Loucy (cell line): ENCODE measurements at regions not wholly inside any gene's neighbourhood (a gene's known extent, or its start where the extent isn't known, plus 50 kb on each side); places are given as distances from the start of the nearest gene placed in this dataset.

ENCODE experiments used
- H2AFZ ChIP-seq: fragments of 200-600 bp; sonication (generic); 2 replicates; pipeline ENCODE4 v1.6.0; 2016; ENCODE audit warnings: antibody characterized with exemption, mild to moderate bottlenecking, low read length, moderate library complexity
- H3F3A ChIP-seq: fragments of 200-600 bp; 2 replicates; pipeline ENCODE4 v1.6.0; 2016; ENCODE audit warnings: antibody characterized with exemption, low read depth, mild to moderate bottlenecking
- H3K27me3 ChIP-seq: fragments of 200-600 bp; sonication (generic); 2 replicates; pipeline ENCODE4 v1.6.1; 2014; ENCODE audit warnings: low read length, mild to moderate bottlenecking; ENCODE audit not compliant: insufficient read depth, poor library complexity, severe bottlenecking
- H3K36me3 ChIP-seq: fragments of 200-600 bp; sonication (generic); 2 replicates; pipeline ENCODE4 v1.6.1; 2016; ENCODE audit warnings: low read length; ENCODE audit not compliant: insufficient read depth
- H3K4me1 ChIP-seq: fragments of 200-600 bp; sonication (generic); 2 replicates; pipeline ENCODE4 v1.5.1; 2014; ENCODE audit warnings: low read length, mild to moderate bottlenecking; ENCODE audit not compliant: insufficient read depth, poor library complexity, severe bottlenecking
- H3K4me2 ChIP-seq: fragments of 200-600 bp; sonication (generic); 2 replicates; pipeline ENCODE4 v1.6.0; 2014; ENCODE audit warnings: antibody characterized with exemption, low read length, low read depth, mild to moderate bottlenecking; ENCODE audit not compliant: poor library complexity, severe bottlenecking
- H3K4me3 ChIP-seq: fragments of 200-600 bp; sonication (generic); 2 replicates; pipeline ENCODE4 v1.5.1; 2014; ENCODE audit warnings: low read length, mild to moderate bottlenecking, mixed read lengths; ENCODE audit not compliant: poor library complexity, severe bottlenecking
- H3K79me2 ChIP-seq: fragments of 200-600 bp; sonication (generic); 2 replicates; pipeline ENCODE4 v1.6.1; 2014; ENCODE audit warnings: low read length; ENCODE audit not compliant: insufficient read depth
- H3K9ac ChIP-seq: fragments of 200-600 bp; sonication (generic); 2 replicates; pipeline ENCODE4 v1.6.0; 2014; ENCODE audit warnings: mild to moderate bottlenecking, low read depth, low read length, moderate library complexity; ENCODE audit not compliant: poor library complexity, severe bottlenecking
- H3K9me2 ChIP-seq: fragments of 200-600 bp; sonication (generic); replicated peaks from 2 replicates; pipeline ENCODE4 v1.6.1; 2016; ENCODE audit warnings: low read depth, low read length, mixed read lengths
- H3K9me3 ChIP-seq: fragments of 200-600 bp; sonication (generic); 2 replicates; pipeline ENCODE4 v1.6.1; 2014; ENCODE audit warnings: mild to moderate bottlenecking, antibody characterized with exemption, low read length, low read depth; ENCODE audit not compliant: insufficient read depth
- H4K20me1 ChIP-seq: fragments of 200-600 bp; sonication (generic); 2 replicates; pipeline ENCODE4 v1.6.0; 2014; ENCODE audit warnings: antibody characterized with exemption, low read length, mild to moderate bottlenecking; ENCODE audit not compliant: insufficient read depth, poor library complexity, severe bottlenecking
- CTCF ChIP-seq: fragments of 200-600 bp; sonication (generic); conservative IDR thresholded peaks from 2 replicates; pipeline ENCODE4 v1.5.1; 2014; ENCODE audit warnings: mild to moderate bottlenecking, antibody characterized with exemption, low read length
- EZH2phosphoT487 ChIP-seq: fragments of 200-600 bp; IDR thresholded peaks from 2 replicates; pipeline ENCODE4 v1.6.1; 2018; ENCODE audit warnings: antibody characterized with exemption, mild to moderate bottlenecking, moderate library complexity, borderline replicate concordance

- Histone ChIP-seq H3K79me2 (no peaks in the 10 kb centered on the region), H3K36me3 (no peaks in the 10 kb centered on the region), H3K4me1 (no peaks in the 10 kb centered on the region), H3K4me2 (no peak overlapping the region), H3K4me3 (no peak overlapping the region), H3K9me3 (no peaks in the 10 kb centered on the region), H3K9ac (no peak overlapping the region), H3K9me2 (no peaks in the 10 kb centered on the region), H3K27me3 (no peaks in the 10 kb centered on the region), H4K20me1 (no peaks in the 10 kb centered on the region), H2AFZ (no peak overlapping the region), H3F3A (no peaks in the 10 kb centered on the region)
- TF ChIP-seq EZH2phosphoT487 (no peak), CTCF (no peak)
Measured at GRCh38 chr14:44669496-44669895, 162.4 kb upstream of the FSCB start.

- peak overlapping the region; percentile 84 for H2AFZ ChIP-seq
- TF ChIP-seq EZH2phosphoT487 (no peak), CTCF (no peak)
Measured at GRCh38 chr14:44663136-44663535, 156.1 kb upstream of the FSCB start.

GRCh38 chr14:44662250-44662891 is 155.3 kb upstream of the FSCB start:
- no peaks in the 10 kb centered on the region for H3K9me3 ChIP-seq
- H4K20me1 ChIP-seq = no peaks in the 10 kb centered on the region
- H3K79me2 ChIP-seq = no peaks in the 10 kb centered on the region
- H3K36me3 ChIP-seq = no peaks in the 10 kb centered on the region
- H3K4me1 ChIP-seq = peaks cover 2% of the 10 kb centered on the region
- no peak for TF ChIP-seq EZH2phosphoT487
- TF ChIP-seq CTCF = no peak
- H3K4me2 ChIP-seq = peak overlapping the region; percentile 57
- peak overlapping the region; percentile 64 for H3K4me3 ChIP-seq
- H3F3A ChIP-seq = no peaks in the 10 kb centered on the region
- H3K27me3 ChIP-seq = no peaks in the 10 kb centered on the region
- no peak overlapping the region for H3K9ac ChIP-seq
- H3K9me2 ChIP-seq = no peaks in the 10 kb centered on the region
- peak overlapping the region; percentile 84 for H2AFZ ChIP-seq

More at GRCh38 chr14:44663136-44663535, 156.1 kb upstream of the FSCB start:
- Histone ChIP-seq H3K27me3 (no peaks in the 10 kb centered on the region), H3K4me1 (peaks cover 2% of the 10 kb centered on the region), H3F3A (no peaks in the 10 kb centered on the region), H3K4me2 (peak overlapping the region; percentile 57), H4K20me1 (no peaks in the 10 kb centered on the region), H3K9me2 (no peaks in the 10 kb centered on the region), H3K9me3 (no peaks in the 10 kb centered on the region), H3K9ac (no peak overlapping the region), H3K36me3 (no peaks in the 10 kb centered on the region), H3K79me2 (no peaks in the 10 kb centered on the region), H3K4me3 (peak overlapping the region; percentile 64)
